ENCODE measurements at regions not wholly inside any gene's neighbourhood (a gene's known extent, or its start where the extent isn't known, plus 50 kb on each side); places are given as distances from the start of the nearest gene placed in this dataset.

DNA sequence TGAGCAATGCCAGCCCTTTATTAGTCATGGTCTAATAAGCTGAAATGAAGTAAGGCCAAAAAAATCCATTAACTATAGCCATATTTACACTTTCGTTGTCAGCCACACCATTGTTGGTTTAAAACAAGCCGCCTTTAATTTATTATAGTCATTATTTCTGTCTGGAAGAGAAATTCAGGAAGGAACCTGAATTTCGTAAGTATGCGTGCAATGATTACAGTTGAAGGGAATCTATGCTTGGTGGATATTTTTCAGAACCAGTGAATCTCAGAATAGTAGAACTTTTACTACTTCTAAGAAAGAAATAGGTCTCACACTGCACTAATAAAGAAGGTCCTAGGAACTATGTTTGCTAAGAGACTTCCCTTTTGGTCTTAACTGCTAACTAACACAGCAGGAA is 59.1 kb downstream of the FAM43A start:
- TF ChIP-seq POLR2A (IDR thresholded peaks at IDR 0.05): no peak
- TF ChIP-seq CTCF (IDR thresholded peaks at IDR 0.05 in 4 of 5, conservative IDR thresholded peaks at IDR 0.05 in 1 of 5): no peak

Data from gastrocnemius medialis (tissue), 4 donors.